AG04450 (cell line): ENCODE measurements at regions not wholly inside any gene's neighbourhood (a gene's known extent, or its start where the extent isn't known, plus 50 kb on each side); places are given as distances from the start of the nearest gene placed in this dataset.

Experiments used
- CTCF ChIA-PET: fragments of 300-600, 350-600 bp; formaldehyde crosslinking; extraction: SDS; loops from one replicate; lab custom pipeline; 2022; ENCODE audit warnings: antibody characterized with exemption, inconsistent platforms; lab: Charles Lee
- POLR2A ChIA-PET: fragments of 350-600 bp; formaldehyde crosslinking; extraction: SDS; loops from one replicate; lab custom pipeline; 2021; ENCODE audit warnings: antibody characterized with exemption, inconsistent platforms; lab: Yijun Ruan, JAX
- DNase-seq: peaks from one replicate; pipeline ENCODE4 v3.0.0-alpha.2; 2011; ENCODE audit warnings: low read depth, low spot score
- H3K27ac ChIP-seq: one replicate; pipeline ENCODE4 v1.5.1; 2012; ENCODE audit warnings: low read depth, low read length, control low read depth
- H3K27me3 ChIP-seq: one replicate; pipeline ENCODE4 v1.6.0; 2012; ENCODE audit warnings: low read length; ENCODE audit not compliant: control insufficient read depth, insufficient read depth
- H3K4me3 ChIP-seq: 2 replicates; pipeline ENCODE4 v1.5.1; 2011; ENCODE audit warnings: mild to moderate bottlenecking, low read depth, low read length, control low read depth
- H3K9me3 ChIP-seq: 2 replicates; pipeline ENCODE4 v1.5.1; 2012; ENCODE audit warnings: low read length; ENCODE audit not compliant: control insufficient read depth, insufficient read depth
- CTCF ChIP-seq: IDR thresholded peaks from 2 replicates; pipeline ENCODE4 v1.5.1; 2011; ENCODE audit warnings: low read depth, low read length, control low read depth, inconsistent platforms

GRCh38 chr4:127120441-127121090 is 512.2 kb upstream of the INTU start:
- Histone ChIP-seq H3K9me3 (no peaks in the 10 kb centered on the region), H3K27ac (no peak overlapping the region), H3K27me3 (no peaks in the 10 kb centered on the region), H3K4me3 (no peak overlapping the region)
- TF ChIP-seq CTCF = no peak
- POLR2A ChIA-PET = no interaction called here
- CTCF ChIA-PET = interaction anchor here (1.1 kb wide), 1 partner anchor 443 kb away, joined by 4 read pairs; no protein-coding TSS in a partner anchor
- DNase-seq = no peak

DNA sequence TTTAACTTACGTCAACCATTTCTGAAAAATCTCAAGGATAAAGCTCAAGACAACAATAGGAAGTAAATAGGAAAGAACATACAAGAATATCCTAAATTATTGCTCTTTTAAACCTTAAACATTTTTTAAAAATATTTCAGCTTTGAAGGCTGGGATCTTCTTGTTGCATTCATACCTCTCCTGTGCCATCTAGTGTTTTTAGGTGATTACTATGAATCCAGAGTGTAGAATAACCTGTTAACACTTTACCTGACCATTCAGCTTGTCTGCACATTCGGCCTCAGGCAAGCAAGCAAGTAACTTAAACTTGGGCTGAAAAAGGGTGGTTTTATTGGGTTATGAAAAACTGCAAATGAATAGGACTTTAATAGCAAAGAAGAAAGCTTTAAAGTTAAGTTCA is 507.8 kb upstream of the INTU start:
- Histone ChIP-seq H3K9me3 (no peaks in the 10 kb centered on the region), H3K4me3 (no peak overlapping the region), H3K27me3 (no peaks in the 10 kb centered on the region), H3K27ac (no peak overlapping the region)
- TF ChIP-seq CTCF = peak; percentile 43
- POLR2A ChIA-PET = no interaction called here
- DNase-seq = no peak
- CTCF ChIA-PET = interaction anchor here (0.7 to 1.2 kb wide), 4 partner anchors 275 to 520 kb away, joined by 3 to 5 read pairs (median 4); no protein-coding TSS in a partner anchor

- POLR2A ChIA-PET = interaction anchor here (0.5 kb wide), 1 partner anchor 278 kb away, joined by 4 read pairs; no protein-coding TSS in a partner anchor
- Histone ChIP-seq H3K27ac (no peak overlapping the region), H3K9me3 (no peaks in the 10 kb centered on the region), H3K4me3 (no peak overlapping the region), H3K27me3 (no peaks in the 10 kb centered on the region)
- TF ChIP-seq CTCF = no peak
- CTCF ChIA-PET = interaction anchor here (0.6 to 1.2 kb wide), 2 partner anchors 156 to 274 kb away, joined by 3 to 5 read pairs; no protein-coding TSS in a partner anchor
- DNase-seq = no peak
Measured at GRCh38 chr4:127126718-127127117, 506.0 kb upstream of the INTU start.

DNA sequence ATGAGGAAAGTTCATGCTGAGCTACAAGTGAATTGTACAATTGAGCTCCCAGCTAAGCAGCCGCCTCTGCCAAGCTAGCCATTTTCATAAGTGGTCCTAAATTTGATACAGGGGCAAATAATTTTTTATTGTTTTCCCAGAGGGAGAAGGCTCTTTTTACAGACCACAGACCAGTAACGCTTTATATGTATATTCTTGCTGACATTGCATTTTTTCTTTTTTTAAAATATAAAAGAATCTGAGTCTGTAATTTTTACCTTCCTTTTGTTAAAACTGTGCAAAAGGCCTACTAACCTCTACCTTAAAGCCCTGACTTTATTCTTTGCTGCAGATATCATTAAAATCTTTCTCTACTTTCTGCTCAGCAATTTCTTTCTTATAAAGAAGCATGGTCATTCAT is 501.2 kb upstream of the INTU start:
- DNase-seq = no peak
- no peak overlapping the region for H3K4me3 ChIP-seq
- ChIA-PET CTCF (no interaction called here), POLR2A (no interaction called here)
- no peaks in the 10 kb centered on the region for H3K9me3 ChIP-seq
- no peaks in the 10 kb centered on the region for H3K27me3 ChIP-seq
- H3K27ac ChIP-seq = no peak overlapping the region
- TF ChIP-seq CTCF = no peak

GRCh38 chr4:127134490-127134889 is 498.3 kb upstream of the INTU start:
- TF ChIP-seq CTCF = no peak
- ChIA-PET CTCF (no interaction called here), POLR2A (no interaction called here)
- Histone ChIP-seq H3K27me3 (no peaks in the 10 kb centered on the region), H3K27ac (no peak overlapping the region), H3K9me3 (no peaks in the 10 kb centered on the region), H3K4me3 (no peak overlapping the region)
- DNase-seq = no peak
